ENCODE measurements at regions not wholly inside any gene's neighbourhood (a gene's known extent, or its start where the extent isn't known, plus 50 kb on each side); places are given as distances from the start of the nearest gene placed in this dataset.
"Not testable (repeated sequence)": the region's sequence is repeated elsewhere in the genome, so short reads cannot be mapped to it uniquely, and the experiment has no call there.

GRCh38 chr1:187840557-187840956 lies 1011.8 kb downstream of the PLA2G4A start:
- no peak for DNase-seq

- peak; percentile 4 to 58 for DNase-seq
These were observed 1013.8 kb downstream of the PLA2G4A start for GRCh38 chr1:187842406-187843165.

GRCh38 chr1:187844313-187844712 lies 1015.6 kb downstream of the PLA2G4A start:
- DNase-seq, result no peak

- no peak for DNase-seq
These were observed 1018.8 kb downstream of the PLA2G4A start for GRCh38 chr1:187847531-187847930.

- DNase-seq, result no peak
These were observed 1019.6 kb downstream of the PLA2G4A start for GRCh38 chr1:187848321-187848720.

- DNase-seq, result not testable (repeated sequence)
These were observed 1021.4 kb downstream of the PLA2G4A start for GRCh38 chr1:187850146-187850545.

GRCh38 chr1:187853505-187853904 lies 1024.8 kb downstream of the PLA2G4A start:
- DNase-seq, result no peak

GRCh38 chr1:187854457-187854856 lies 1025.7 kb downstream of the PLA2G4A start:
- no peak for DNase-seq

- DNase-seq, result no peak
These were observed 1033.8 kb downstream of the PLA2G4A start for GRCh38 chr1:187862506-187862905.

GRCh38 chr1:187870552-187870951 lies 1041.8 kb downstream of the PLA2G4A start:
- no peak for DNase-seq

GRCh38 chr1:187871177-187871845 lies 1042.6 kb downstream of the PLA2G4A start:
- peak; percentile 81 to 88 for DNase-seq

GRCh38 chr1:187872550-187872949 lies 1043.8 kb downstream of the PLA2G4A start:
- DNase-seq, result no peak

GRCh38 chr1:187873126-187873525 lies 1044.4 kb downstream of the PLA2G4A start:
- DNase-seq, result peak; percentile 25 to 73

GRCh38 chr1:187876775-187877174 lies 1048.0 kb downstream of the PLA2G4A start:
- no peak for DNase-seq

GRCh38 chr1:187877220-187877619 lies 1048.5 kb downstream of the PLA2G4A start:
- peak; percentile 61 to 78 for DNase-seq

GRCh38 chr1:187878883-187879282 lies 1050.1 kb downstream of the PLA2G4A start:
- DNase-seq, result no peak

- DNase-seq, result no peak
These were observed 1054.6 kb downstream of the PLA2G4A start for GRCh38 chr1:187883356-187883755.

- no peak for DNase-seq
These were observed 1063.4 kb downstream of the PLA2G4A start for GRCh38 chr1:187891993-187892682.

GRCh38 chr1:187892683-187893039 lies 1063.9 kb downstream of the PLA2G4A start:
- DNase-seq, result no peak

- no peak for DNase-seq
These were observed 1064.7 kb downstream of the PLA2G4A start for GRCh38 chr1:187893471-187893870.

- no peak for DNase-seq
These were observed 1065.6 kb downstream of the PLA2G4A start for GRCh38 chr1:187894349-187894748.

- DNase-seq, result no peak
These were observed 1074.5 kb downstream of the PLA2G4A start for GRCh38 chr1:187903223-187903622.

- no peak for DNase-seq
These were observed 1080.6 kb downstream of the PLA2G4A start for GRCh38 chr1:187909382-187909781.

GRCh38 chr1:187911820-187912219 lies 1083.1 kb downstream of the PLA2G4A start:
- DNase-seq, result peak in 1 of 2 experiments; percentile 17

Data from NCI-H446 (cell line).